ENCODE measurements at regions not wholly inside any gene's neighbourhood (a gene's known extent, or its start where the extent isn't known, plus 50 kb on each side); places are given as distances from the start of the nearest gene placed in this dataset.
A peak's percentile ranks its signal among the peaks of the same experiment; 100 is the strongest.
"Not testable (repeated sequence)": the region's sequence is repeated elsewhere in the genome, so short reads cannot be mapped to it uniquely, and the experiment has no call there.

- no peak for DNase-seq
Observed at GRCh38 chr16:76023835-76024234, 253.4 kb upstream of the CNTNAP4 start.

GRCh38 chr16:76035689-76036088 is 241.5 kb upstream of the CNTNAP4 start:
- DNase-seq = no peak

- no peak for DNase-seq
Observed at GRCh38 chr16:76038097-76038496, 239.1 kb upstream of the CNTNAP4 start.

GRCh38 chr16:76052725-76053124 is 224.5 kb upstream of the CNTNAP4 start:
- DNase-seq = no peak

- DNase-seq = no peak
Observed at GRCh38 chr16:76059186-76059585, 218.0 kb upstream of the CNTNAP4 start.

GRCh38 chr16:76059701-76060100 is 217.5 kb upstream of the CNTNAP4 start:
- DNase-seq = no peak

- no peak for DNase-seq
Observed at GRCh38 chr16:76071690-76072089, 205.5 kb upstream of the CNTNAP4 start.

- DNase-seq = peak; percentile 4
Observed at GRCh38 chr16:76081967-76082366, 195.2 kb upstream of the CNTNAP4 start.

- no peak for DNase-seq
Observed at GRCh38 chr16:76106647-76107046, 170.6 kb upstream of the CNTNAP4 start.

GRCh38 chr16:76108460-76108859 is 168.7 kb upstream of the CNTNAP4 start:
- no peak for DNase-seq

GRCh38 chr16:76114681-76115080 is 162.5 kb upstream of the CNTNAP4 start:
- no peak for DNase-seq

GRCh38 chr16:76118344-76118743 is 158.9 kb upstream of the CNTNAP4 start:
- no peak for DNase-seq

GRCh38 chr16:76121636-76122035 is 155.6 kb upstream of the CNTNAP4 start:
- DNase-seq = no peak

GRCh38 chr16:76123966-76124365 is 153.2 kb upstream of the CNTNAP4 start:
- DNase-seq = no peak

GRCh38 chr16:76125871-76126270 is 151.3 kb upstream of the CNTNAP4 start:
- no peak for DNase-seq

GRCh38 chr16:76138056-76138455 is 139.1 kb upstream of the CNTNAP4 start:
- DNase-seq = not testable (repeated sequence)

- no peak for DNase-seq
Observed at GRCh38 chr16:76157629-76158028, 119.6 kb upstream of the CNTNAP4 start.

GRCh38 chr16:76162046-76162445 is 115.2 kb upstream of the CNTNAP4 start:
- DNase-seq = no peak

GRCh38 chr16:76164970-76165558 is 112.1 kb upstream of the CNTNAP4 start:
- no peak for DNase-seq

GRCh38 chr16:76175718-76176117 is 101.5 kb upstream of the CNTNAP4 start:
- DNase-seq = no peak

GRCh38 chr16:76176153-76176552 is 101.0 kb upstream of the CNTNAP4 start:
- DNase-seq = no peak

- no peak for DNase-seq
Observed at GRCh38 chr16:76176616-76177015, 100.6 kb upstream of the CNTNAP4 start.

GRCh38 chr16:76182041-76182635 is 95.1 kb upstream of the CNTNAP4 start:
- no peak for DNase-seq

- no peak for DNase-seq
Observed at GRCh38 chr16:76183647-76184046, 93.6 kb upstream of the CNTNAP4 start.

GRCh38 chr16:76190057-76190456 is 87.1 kb upstream of the CNTNAP4 start:
- no peak for DNase-seq

All from NCI-H69 (cell line).